ENCODE measurements at regions not wholly inside any gene's neighbourhood (a gene's known extent, or its start where the extent isn't known, plus 50 kb on each side); places are given as distances from the start of the nearest gene placed in this dataset.

DNA sequence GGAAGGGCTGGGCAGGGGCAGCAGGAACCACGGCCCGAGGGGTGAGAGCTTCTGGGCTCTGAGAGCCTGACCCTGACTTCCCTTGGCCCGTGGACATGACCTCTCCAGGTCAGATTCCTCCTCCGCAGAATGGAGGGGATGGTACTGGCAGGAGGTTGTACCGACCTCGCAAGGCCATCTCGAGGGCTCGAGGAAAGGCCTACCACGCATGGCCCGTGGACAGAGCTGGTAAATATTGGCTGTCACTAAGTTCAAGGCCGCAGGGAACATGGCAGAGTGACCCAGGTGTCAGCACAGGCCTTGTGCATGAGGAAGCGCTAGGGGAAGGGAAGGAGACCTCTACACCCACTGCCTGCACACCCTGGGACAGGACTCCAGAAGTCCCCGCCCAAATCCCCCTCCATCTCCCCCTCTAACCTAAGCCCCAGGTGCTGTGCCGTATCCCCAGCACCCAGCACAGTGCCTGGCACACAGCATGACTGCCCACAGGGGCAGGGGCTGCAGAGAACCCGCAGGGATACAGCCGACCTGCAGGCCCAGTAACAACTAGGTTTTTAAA lies 54.9 kb upstream of the PPP2R5C start:
- Histone ChIP-seq H3K9me2 (replicated peaks; ENCODE audit: insufficient read depth, low read length) (no peaks in the 10 kb centered on the region), H3K36me3 (ENCODE audit: insufficient read depth, low read length) (no peaks in the 10 kb centered on the region), H3K79me2 (ENCODE audit: low read length) (no peaks in the 10 kb centered on the region), H4K20me1 (ENCODE audit: insufficient read depth, low read depth, low read length) (no peaks in the 10 kb centered on the region), H3K27ac (ENCODE audit: low read length) (no peak overlapping the region), H3K27me3 (ENCODE audit: low read length) (no peaks in the 10 kb centered on the region), H3K9me3 (ENCODE audit: low read length) (no peaks in the 10 kb centered on the region), H3K9ac (ENCODE audit: low read length) (no peak overlapping the region), H3K4me2 (ENCODE audit: low read depth, low read length, poor library complexity, severe bottlenecking) (no peak overlapping the region), H3K4me3 (ENCODE audit: low read length) (no peak overlapping the region), H2AFZ (ENCODE audit: low read length) (no peak overlapping the region), H3K4me1 (ENCODE audit: low read length) (peaks cover 10% of the 10 kb centered on the region)
- DNase-seq: no peak

DNA sequence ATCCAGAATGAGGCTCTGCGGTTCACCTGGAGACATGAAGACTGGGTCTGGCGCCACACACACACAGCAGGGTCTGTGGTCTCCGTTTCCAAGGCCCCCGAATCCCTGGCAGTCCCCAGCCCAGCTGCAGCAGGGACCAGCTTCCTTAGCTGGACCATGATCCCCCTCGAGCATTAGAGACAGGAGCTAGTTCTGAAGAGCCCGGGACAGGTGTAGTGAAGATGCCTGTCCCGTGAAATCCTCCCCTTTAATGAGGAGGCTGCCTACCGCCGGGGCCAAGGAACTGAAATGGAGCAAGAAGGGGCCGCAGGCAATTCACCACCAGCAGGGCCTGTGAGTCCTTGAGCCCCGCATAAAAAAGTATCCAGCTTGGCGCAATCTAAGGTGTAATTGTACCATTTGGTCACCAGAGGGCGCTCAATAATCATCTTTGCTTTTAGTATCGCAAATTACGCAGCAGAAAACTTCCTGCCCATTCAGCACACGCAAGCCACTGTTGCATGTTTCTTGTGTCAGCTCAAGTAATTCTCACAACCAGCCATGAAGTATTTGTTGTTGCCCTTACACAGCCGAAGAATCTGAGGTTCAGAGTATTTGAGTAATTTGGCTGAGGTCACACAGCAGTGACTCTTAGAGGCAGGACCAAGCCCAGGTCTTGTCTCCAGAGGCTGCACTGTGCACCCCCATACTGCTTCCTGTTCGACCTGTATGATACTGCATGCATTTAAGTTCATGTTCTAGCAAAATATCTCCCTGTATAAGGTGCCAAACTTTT lies 54.3 kb upstream of the PPP2R5C start:
- H3K9ac ChIP-seq (ENCODE audit: low read length): peak overlapping the region; percentile 31; the same call in 1 of the 2 replicates
- no peaks in the 10 kb centered on the region for H3K27me3 ChIP-seq (ENCODE audit: low read length)
- H2AFZ ChIP-seq (ENCODE audit: low read length): peak overlapping the region; percentile 85
- DNase-seq: peak; percentile 95
- peak overlapping the region; percentile 39; the same call in 1 of the 2 replicates for H3K4me3 ChIP-seq (ENCODE audit: low read length)
- H3K4me1 ChIP-seq (ENCODE audit: low read length): peaks cover 10% of the 10 kb centered on the region
- H3K27ac ChIP-seq (ENCODE audit: low read length): no peak overlapping the region
- H3K79me2 ChIP-seq (ENCODE audit: low read length): no peaks in the 10 kb centered on the region
- no peaks in the 10 kb centered on the region for H4K20me1 ChIP-seq (ENCODE audit: insufficient read depth, low read depth, low read length)
- peak overlapping the region; percentile 55 for H3K4me2 ChIP-seq (ENCODE audit: low read depth, low read length, poor library complexity, severe bottlenecking)
- no peaks in the 10 kb centered on the region for H3K9me2 ChIP-seq (replicated peaks; ENCODE audit: insufficient read depth, low read length)
- no peaks in the 10 kb centered on the region for H3K9me3 ChIP-seq (ENCODE audit: low read length)
- H3K36me3 ChIP-seq (ENCODE audit: insufficient read depth, low read length): no peaks in the 10 kb centered on the region

DNA sequence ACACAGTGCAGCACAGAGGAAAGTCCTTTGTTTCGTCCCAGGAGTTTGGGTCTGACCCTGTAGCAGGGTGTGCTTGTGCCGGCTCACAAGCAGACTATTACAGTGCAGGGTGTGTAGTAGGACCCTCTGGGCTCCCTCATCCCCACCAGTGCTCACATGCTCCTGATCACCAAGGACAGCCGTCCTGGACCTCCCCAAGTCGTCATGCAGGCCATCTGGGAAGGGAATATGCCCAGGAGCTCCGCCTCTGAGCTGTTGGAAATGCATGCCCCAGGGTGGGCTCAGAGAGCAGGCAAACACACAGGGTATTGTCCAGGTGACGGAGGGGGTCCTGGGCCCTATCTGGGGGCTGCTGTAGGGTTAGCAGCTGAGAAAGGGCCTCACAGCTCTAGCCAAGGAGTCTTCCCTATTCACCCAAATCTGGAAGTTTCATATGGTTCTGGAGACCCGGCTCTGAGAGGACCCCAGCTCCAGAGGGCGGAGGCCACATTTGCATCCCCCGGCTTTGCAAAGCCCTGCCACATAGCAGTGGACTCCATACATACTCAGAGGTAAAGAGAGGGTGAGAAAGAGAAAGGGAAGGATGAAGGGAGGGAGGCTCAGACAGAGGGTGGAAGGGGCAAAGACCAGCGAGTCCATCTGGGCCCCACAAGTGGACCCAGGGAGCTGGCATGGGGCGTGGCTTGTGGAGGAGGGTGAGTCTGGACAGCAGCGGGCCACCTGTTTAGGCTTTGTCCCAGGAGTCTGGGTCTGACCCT lies 53.5 kb upstream of the PPP2R5C start:
- Histone ChIP-seq H3K9ac (ENCODE audit: low read length) (no peak overlapping the region; the same call in 1 of the 2 replicates), H3K79me2 (ENCODE audit: low read length) (no peaks in the 10 kb centered on the region), H3K27ac (ENCODE audit: low read length) (no peak overlapping the region), H3K4me1 (ENCODE audit: low read length) (peaks cover 10% of the 10 kb centered on the region), H3K27me3 (ENCODE audit: low read length) (no peaks in the 10 kb centered on the region), H3K4me3 (ENCODE audit: low read length) (peak overlapping the region; percentile 39; the same call in 1 of the 2 replicates), H3K36me3 (ENCODE audit: insufficient read depth, low read length) (no peaks in the 10 kb centered on the region), H3K9me2 (replicated peaks; ENCODE audit: insufficient read depth, low read length) (no peaks in the 10 kb centered on the region), H3K4me2 (ENCODE audit: low read depth, low read length, poor library complexity, severe bottlenecking) (peak overlapping the region; percentile 55), H3K9me3 (ENCODE audit: low read length) (no peaks in the 10 kb centered on the region), H4K20me1 (ENCODE audit: insufficient read depth, low read depth, low read length) (no peaks in the 10 kb centered on the region), H2AFZ (ENCODE audit: low read length) (peak overlapping the region; percentile 85; the same call in 1 of the 2 replicates)
- DNase-seq: no peak

DNA sequence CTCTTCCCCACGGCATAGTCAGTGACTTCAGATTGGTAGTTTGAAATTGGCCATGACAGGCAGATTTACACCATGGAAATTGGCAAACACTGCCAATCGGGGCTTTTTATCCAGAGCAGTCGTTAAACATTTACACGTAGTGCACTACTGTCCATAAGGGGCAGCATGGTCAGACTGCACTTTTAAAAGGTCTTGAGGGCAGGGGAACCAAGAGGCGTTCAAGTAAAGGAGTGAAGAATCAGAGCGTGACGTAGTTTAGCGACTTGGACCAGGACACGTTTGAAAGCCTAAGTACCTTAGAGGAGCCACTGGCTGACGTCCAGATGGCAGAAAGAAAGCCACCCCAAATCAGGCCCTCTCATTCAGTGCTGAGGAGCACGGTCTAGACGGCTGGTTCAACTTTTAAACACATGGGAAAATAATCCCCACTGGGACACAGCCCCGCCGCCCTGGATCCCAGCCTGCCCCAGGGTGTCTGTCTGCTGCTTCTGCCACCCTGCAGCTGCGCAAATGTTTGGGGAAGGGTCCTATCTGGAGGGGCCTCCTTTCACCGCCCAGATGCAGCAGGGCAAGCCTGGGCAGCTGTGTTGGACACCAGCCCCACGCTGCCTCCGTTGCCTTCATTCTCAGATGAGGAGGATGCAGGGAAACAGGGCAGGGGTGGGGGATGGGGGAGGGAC lies 52.5 kb upstream of the PPP2R5C start:
- no peak overlapping the region for H3K4me2 ChIP-seq (ENCODE audit: low read depth, low read length, poor library complexity, severe bottlenecking)
- H3K36me3 ChIP-seq (ENCODE audit: insufficient read depth, low read length): no peaks in the 10 kb centered on the region
- no peak overlapping the region for H3K27ac ChIP-seq (ENCODE audit: low read length)
- no peak for DNase-seq
- no peaks in the 10 kb centered on the region for H4K20me1 ChIP-seq (ENCODE audit: insufficient read depth, low read depth, low read length)
- no peaks in the 10 kb centered on the region for H3K9me3 ChIP-seq (ENCODE audit: low read length)
- peaks cover 10% of the 10 kb centered on the region for H3K4me1 ChIP-seq (ENCODE audit: low read length)
- H3K9me2 ChIP-seq (replicated peaks; ENCODE audit: insufficient read depth, low read length): no peaks in the 10 kb centered on the region
- no peak overlapping the region for H3K9ac ChIP-seq (ENCODE audit: low read length)
- H3K4me3 ChIP-seq (ENCODE audit: low read length): no peak overlapping the region
- no peaks in the 10 kb centered on the region for H3K79me2 ChIP-seq (ENCODE audit: low read length)
- H2AFZ ChIP-seq (ENCODE audit: low read length): no peak overlapping the region
- no peaks in the 10 kb centered on the region for H3K27me3 ChIP-seq (ENCODE audit: low read length)

DNA sequence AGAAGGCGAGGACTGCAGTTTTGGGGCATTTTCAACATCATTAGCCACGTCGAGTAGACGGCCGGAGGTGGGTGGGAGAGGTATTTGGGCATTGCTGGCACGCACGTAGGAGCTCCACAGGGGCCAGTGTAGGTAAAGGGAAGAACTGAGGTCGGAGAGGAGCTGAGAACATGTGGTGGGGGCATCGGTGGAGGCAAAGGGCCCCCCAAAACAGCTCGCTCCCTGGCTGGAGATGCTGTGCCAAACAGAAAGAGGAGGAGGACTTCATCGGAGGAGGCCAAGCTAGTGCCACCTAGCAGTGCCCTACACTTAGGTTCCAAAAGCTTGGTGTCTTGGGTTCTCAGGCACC lies 52.0 kb upstream of the PPP2R5C start:
- no peak for DNase-seq
- Histone ChIP-seq H3K9ac (ENCODE audit: low read length) (no peak overlapping the region), H3K79me2 (ENCODE audit: low read length) (no peaks in the 10 kb centered on the region), H3K4me1 (ENCODE audit: low read length) (peaks cover 10% of the 10 kb centered on the region), H3K4me3 (ENCODE audit: low read length) (no peak overlapping the region), H4K20me1 (ENCODE audit: insufficient read depth, low read depth, low read length) (no peaks in the 10 kb centered on the region), H2AFZ (ENCODE audit: low read length) (no peak overlapping the region), H3K27me3 (ENCODE audit: low read length) (peaks cover 3% of the 10 kb centered on the region; the same call in 1 of the 2 replicates), H3K36me3 (ENCODE audit: insufficient read depth, low read length) (no peaks in the 10 kb centered on the region), H3K27ac (ENCODE audit: low read length) (no peak overlapping the region), H3K4me2 (ENCODE audit: low read depth, low read length, poor library complexity, severe bottlenecking) (no peak overlapping the region), H3K9me2 (replicated peaks; ENCODE audit: insufficient read depth, low read length) (no peaks in the 10 kb centered on the region), H3K9me3 (ENCODE audit: low read length) (peaks cover 4% of the 10 kb centered on the region; the same call in 1 of the 2 replicates)

DNA sequence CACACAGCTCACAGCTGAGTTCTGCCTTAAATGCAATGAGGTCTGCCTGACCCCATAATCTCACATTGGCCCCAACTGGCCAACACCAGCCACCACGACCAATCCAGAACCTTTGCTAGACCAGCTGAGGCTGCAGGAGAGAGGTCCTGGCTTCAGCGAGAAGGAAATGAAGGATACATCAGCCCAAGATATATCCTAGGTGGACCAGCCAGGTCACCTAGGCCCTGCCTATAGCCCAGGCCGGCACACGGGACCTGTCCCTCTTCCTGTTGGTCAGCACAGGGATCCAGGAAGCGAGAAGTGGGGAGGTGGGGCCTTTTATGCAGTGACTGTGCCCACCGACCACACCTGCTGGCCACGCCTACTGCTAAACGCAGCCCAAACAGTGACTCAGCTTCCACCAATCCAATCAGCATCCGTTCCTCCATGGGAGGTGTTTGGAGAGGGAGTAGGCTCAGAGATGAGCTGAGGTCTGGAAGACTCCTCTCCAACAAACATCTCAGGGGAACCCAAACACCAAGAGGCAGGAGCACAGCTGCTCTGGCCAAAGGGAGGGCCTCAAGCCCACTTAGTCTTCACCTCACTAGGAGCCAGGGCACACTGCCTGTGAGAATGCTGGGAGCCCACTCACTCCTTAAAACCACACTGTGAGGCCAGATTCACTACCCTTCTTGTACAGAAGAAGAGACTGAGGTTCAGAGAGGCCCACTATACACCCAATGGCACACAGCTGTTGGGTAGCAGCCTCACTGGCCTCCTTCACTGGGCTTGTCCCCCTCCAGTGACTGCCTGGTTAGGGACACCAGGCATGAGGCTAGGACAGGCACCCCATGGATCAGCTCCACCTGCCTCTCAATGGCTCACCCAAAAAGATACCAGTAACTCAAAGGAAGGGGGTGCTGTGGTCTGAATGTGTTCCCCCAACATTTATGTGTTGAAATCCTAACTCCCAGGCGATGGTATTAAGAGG lies 51.3 kb upstream of the PPP2R5C start:
- peaks cover 10% of the 10 kb centered on the region for H3K4me1 ChIP-seq (ENCODE audit: low read length)
- H3K4me2 ChIP-seq (ENCODE audit: low read depth, low read length, poor library complexity, severe bottlenecking): no peak overlapping the region
- no peak overlapping the region for H3K9ac ChIP-seq (ENCODE audit: low read length)
- peaks cover 3% of the 10 kb centered on the region; the same call in 1 of the 2 replicates for H3K27me3 ChIP-seq (ENCODE audit: low read length)
- H3K4me3 ChIP-seq (ENCODE audit: low read length): no peak overlapping the region
- H3K27ac ChIP-seq (ENCODE audit: low read length): no peak overlapping the region
- no peak for DNase-seq
- no peaks in the 10 kb centered on the region for H3K9me2 ChIP-seq (replicated peaks; ENCODE audit: insufficient read depth, low read length)
- peaks cover 5% of the 10 kb centered on the region; the same call in 1 of the 2 replicates for H3K9me3 ChIP-seq (ENCODE audit: low read length)
- no peak overlapping the region for H2AFZ ChIP-seq (ENCODE audit: low read length)
- no peaks in the 10 kb centered on the region for H3K79me2 ChIP-seq (ENCODE audit: low read length)
- H4K20me1 ChIP-seq (ENCODE audit: insufficient read depth, low read depth, low read length): no peaks in the 10 kb centered on the region
- no peaks in the 10 kb centered on the region for H3K36me3 ChIP-seq (ENCODE audit: insufficient read depth, low read length)

DNA sequence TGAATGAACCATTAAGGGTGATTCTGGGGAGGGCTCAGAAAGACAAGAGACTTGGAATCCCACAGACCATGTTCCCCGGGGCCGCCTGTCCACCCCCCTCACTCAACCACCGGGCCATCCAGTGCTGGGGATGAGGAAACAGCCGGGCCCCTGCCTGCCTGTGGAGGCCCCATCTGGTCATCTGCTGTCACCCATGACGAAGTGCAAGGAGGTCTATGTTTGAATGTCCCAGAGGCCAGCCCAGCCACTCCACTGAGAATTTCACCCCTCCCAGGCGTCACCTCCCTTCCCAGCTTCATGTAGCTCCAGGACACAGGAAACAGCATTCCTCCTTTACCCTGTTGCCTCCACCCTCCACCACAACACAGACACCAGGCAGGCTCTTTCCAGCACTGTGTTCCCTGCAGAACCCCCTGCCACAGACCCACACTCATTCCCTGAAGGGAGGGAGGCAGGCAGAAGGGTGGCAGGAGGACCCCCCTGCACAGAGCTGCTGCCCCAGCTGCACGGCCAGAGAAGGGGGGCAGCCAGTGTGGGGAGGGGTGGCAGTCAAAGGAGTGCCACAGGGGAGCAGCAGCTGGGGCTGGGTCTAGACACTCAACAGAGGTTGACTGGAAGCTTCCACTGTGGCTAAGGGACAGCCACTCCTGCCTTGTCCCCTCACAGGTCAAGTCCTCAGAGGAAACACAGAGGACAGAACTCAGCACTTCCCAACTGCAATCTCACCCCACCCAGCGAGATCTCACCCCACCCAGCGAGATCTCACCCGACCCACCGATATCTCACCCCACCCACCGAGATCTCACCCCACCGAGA lies 50.3 kb upstream of the PPP2R5C start:
- peaks cover 10% of the 10 kb centered on the region for H3K4me1 ChIP-seq (ENCODE audit: low read length)
- H3K27ac ChIP-seq (ENCODE audit: low read length): no peak overlapping the region
- no peaks in the 10 kb centered on the region for H3K36me3 ChIP-seq (ENCODE audit: insufficient read depth, low read length)
- H3K79me2 ChIP-seq (ENCODE audit: low read length): no peaks in the 10 kb centered on the region
- no peak for DNase-seq
- peaks cover 3% of the 10 kb centered on the region; the same call in 1 of the 2 replicates for H3K27me3 ChIP-seq (ENCODE audit: low read length)
- H3K9me3 ChIP-seq (ENCODE audit: low read length): peaks cover 5% of the 10 kb centered on the region; the same call in 1 of the 2 replicates
- no peaks in the 10 kb centered on the region for H4K20me1 ChIP-seq (ENCODE audit: insufficient read depth, low read depth, low read length)
- H3K9ac ChIP-seq (ENCODE audit: low read length): no peak overlapping the region
- no peak overlapping the region for H3K4me3 ChIP-seq (ENCODE audit: low read length)
- H3K9me2 ChIP-seq (replicated peaks; ENCODE audit: insufficient read depth, low read length): no peaks in the 10 kb centered on the region
- H2AFZ ChIP-seq (ENCODE audit: low read length): no peak overlapping the region
- H3K4me2 ChIP-seq (ENCODE audit: low read depth, low read length, poor library complexity, severe bottlenecking): no peak overlapping the region

All from Karpas-422 (cell line).